ENCODE measurements at regions not wholly inside any gene's neighbourhood (a gene's known extent, or its start where the extent isn't known, plus 50 kb on each side); places are given as distances from the start of the nearest gene placed in this dataset.

- H3K27me3 ChIP-seq (replicated peaks in 1 of 2; ENCODE audit: control insufficient read depth in 2 of 2, insufficient read depth in 2 of 2, low read length in 1 of 2) = no peaks in the 10 kb centered on the region
- no peaks in the 10 kb centered on the region for H3K79me2 ChIP-seq (ENCODE audit: control insufficient read depth, insufficient read depth, low read length)
- CTCF ChIA-PET = interaction anchor here (0.6 kb wide), 1 partner anchor 228 kb away, joined by 3 read pairs; no protein-coding TSS in a partner anchor
- intact Hi-C loops (cut with micrococcal nuclease; ENCODE audit: unreplicated experiment) (no loop called here), in situ Hi-C loops (cut with MboI) (no loop called here)
- DNase-seq (ENCODE audit: low read depth, low spot score) = no peak
- no peak for ATAC-seq
- H3K9me3 ChIP-seq (replicated peaks; ENCODE audit: control insufficient read depth, insufficient read depth, low read length) = no peaks in the 10 kb centered on the region
- no peaks in the 10 kb centered on the region for H3K4me1 ChIP-seq (ENCODE audit: control insufficient read depth, insufficient read depth, low read length)
- RAD21 ChIA-PET (ENCODE audit: unreplicated experiment) = no interaction called here
- H4K20me1 ChIP-seq (ENCODE audit: control insufficient read depth, insufficient read depth) = no peaks in the 10 kb centered on the region
- 55% methylated on average over 8 of the region's 8 CpGs for WGBS (ENCODE audit: insufficient coverage, insufficient replicate concordance, low lambda C conversion rate, missing lambda C conversion rate)
- FAIRE-seq = no peak
- H2AFZ ChIP-seq (ENCODE audit: control insufficient read depth, low read depth, low read length) = no peak overlapping the region
- H3K36me3 ChIP-seq (ENCODE audit: control insufficient read depth in 2 of 2, insufficient read depth in 2 of 2, low read length in 1 of 2) = no peaks in the 10 kb centered on the region
- SMC1A ChIA-PET (ENCODE audit: uncharacterized antibody, unreplicated experiment) = no interaction called here
- H3K9ac ChIP-seq (ENCODE audit: control insufficient read depth, insufficient read depth, low read length) = no peak overlapping the region
- no peak overlapping the region for H3K4me2 ChIP-seq (ENCODE audit: control insufficient read depth, insufficient read depth)
- no peak overlapping the region for H3K4me3 ChIP-seq
- BruUV-seq (replicated peaks) = no TSS peak
- POLR2A ChIA-PET = no interaction called here
- no peak overlapping the region for H3K27ac ChIP-seq (ENCODE audit: control insufficient read depth, insufficient read depth)
- no peak for TF ChIP-seq E4F1 (IDR thresholded peaks at IDR 0.05; ENCODE audit: borderline replicate concordance, partially characterized antibody)
- TF ChIP-seq DPF2 (IDR thresholded peaks at IDR 0.05) = no peak
- TF ChIP-seq SIX5 (IDR thresholded peaks at IDR 0.05; ENCODE audit: low read depth, low read length, severe bottlenecking) = no peak
- TF ChIP-seq KLF5 (IDR thresholded peaks at IDR 0.05; ENCODE audit: partially characterized antibody) = no peak
- TF ChIP-seq BHLHE40 (IDR thresholded peaks at IDR 0.05; ENCODE audit: borderline replicate concordance in 1 of 2, low read depth in 2 of 2, low read length in 1 of 2) = no peak
- no peak for TF ChIP-seq SIN3A (IDR thresholded peaks at IDR 0.05; ENCODE audit: low read depth, low read length)
- no peak for TF ChIP-seq ZNF687 (IDR thresholded peaks at IDR 0.05)
- TF ChIP-seq CHD1 (IDR thresholded peaks at IDR 0.05; ENCODE audit: low read depth, low read length) = no peak
- no peak for TF ChIP-seq MYC (IDR thresholded peaks at IDR 0.05; ENCODE audit: insufficient read depth, insufficient read length, insufficient replicate concordance, low read length, severe bottlenecking)
- TF ChIP-seq SREBF2 (IDR thresholded peaks at IDR 0.05; ENCODE audit: low read length) = no peak
- no peak for TF ChIP-seq CBX5 (IDR thresholded peaks at IDR 0.05; ENCODE audit: low read depth)
- no peak for TF ChIP-seq NFYA (IDR thresholded peaks at IDR 0.05; ENCODE audit: borderline replicate concordance, low read depth, low read length)
- TF ChIP-seq RAD21 (IDR thresholded peaks at IDR 0.05; ENCODE audit: insufficient read depth, low read depth, low read length) = no peak
- TF ChIP-seq FOS (IDR thresholded peaks at IDR 0.05; ENCODE audit: borderline replicate concordance, extremely low read depth, insufficient read length) = no peak
- TF ChIP-seq, protein P1, sequence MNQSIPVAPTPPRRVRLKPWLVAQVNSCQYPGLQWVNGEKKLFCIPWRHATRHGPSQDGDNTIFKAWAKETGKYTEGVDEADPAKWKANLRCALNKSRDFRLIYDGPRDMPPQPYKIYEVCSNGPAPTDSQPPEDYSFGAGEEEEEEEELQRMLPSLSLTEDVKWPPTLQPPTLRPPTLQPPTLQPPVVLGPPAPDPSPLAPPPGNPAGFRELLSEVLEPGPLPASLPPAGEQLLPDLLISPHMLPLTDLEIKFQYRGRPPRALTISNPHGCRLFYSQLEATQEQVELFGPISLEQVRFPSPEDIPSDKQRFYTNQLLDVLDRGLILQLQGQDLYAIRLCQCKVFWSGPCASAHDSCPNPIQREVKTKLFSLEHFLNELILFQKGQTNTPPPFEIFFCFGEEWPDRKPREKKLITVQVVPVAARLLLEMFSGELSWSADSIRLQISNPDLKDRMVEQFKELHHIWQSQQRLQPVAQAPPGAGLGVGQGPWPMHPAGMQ (IDR thresholded peaks at IDR 0.05; ENCODE audit: borderline replicate concordance) = no peak
- TF ChIP-seq, protein P2, sequence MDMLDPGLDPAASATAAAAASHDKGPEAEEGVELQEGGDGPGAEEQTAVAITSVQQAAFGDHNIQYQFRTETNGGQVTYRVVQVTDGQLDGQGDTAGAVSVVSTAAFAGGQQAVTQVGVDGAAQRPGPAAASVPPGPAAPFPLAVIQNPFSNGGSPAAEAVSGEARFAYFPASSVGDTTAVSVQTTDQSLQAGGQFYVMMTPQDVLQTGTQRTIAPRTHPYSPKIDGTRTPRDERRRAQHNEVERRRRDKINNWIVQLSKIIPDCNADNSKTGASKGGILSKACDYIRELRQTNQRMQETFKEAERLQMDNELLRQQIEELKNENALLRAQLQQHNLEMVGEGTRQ (IDR thresholded peaks at IDR 0.05; ENCODE audit: borderline replicate concordance, low read depth, low read length) = no peak
These were observed 96.1 kb upstream of the FAM9B start for GRCh38 chrX:9130031-9130430.

All from GM12878 (cell line).